ENCODE measurements at regions not wholly inside any gene's neighbourhood (a gene's known extent, or its start where the extent isn't known, plus 50 kb on each side); places are given as distances from the start of the nearest gene placed in this dataset.

GRCh38 chr18:45169610-45170009 lies 445.7 kb upstream of the SLC14A2 start:
- peak; percentile 63 for DNase-seq (ENCODE audit: low spot score)

GRCh38 chr18:45171679-45172191 lies 443.5 kb upstream of the SLC14A2 start:
- no peak for DNase-seq (ENCODE audit: low spot score)

- DNase-seq (ENCODE audit: low spot score), result no peak
Measured at GRCh38 chr18:45173327-45173726, 441.9 kb upstream of the SLC14A2 start.

GRCh38 chr18:45173799-45174519 lies 441.3 kb upstream of the SLC14A2 start:
- DNase-seq (ENCODE audit: low spot score), result no peak

- no peak for DNase-seq (ENCODE audit: low spot score)
Measured at GRCh38 chr18:45174629-45175136, 440.6 kb upstream of the SLC14A2 start.

- no peak for DNase-seq (ENCODE audit: low spot score)
Measured at GRCh38 chr18:45175511-45175910, 439.8 kb upstream of the SLC14A2 start.

- DNase-seq (ENCODE audit: low spot score), result no peak
Measured at GRCh38 chr18:45186832-45187231, 428.4 kb upstream of the SLC14A2 start.

- no peak for DNase-seq (ENCODE audit: low spot score)
Measured at GRCh38 chr18:45191795-45192194, 423.5 kb upstream of the SLC14A2 start.

GRCh38 chr18:45197526-45197970 lies 417.7 kb upstream of the SLC14A2 start:
- peak; percentile 91 for DNase-seq (ENCODE audit: low spot score)

- no peak for DNase-seq (ENCODE audit: low spot score)
Measured at GRCh38 chr18:45198526-45198925, 416.8 kb upstream of the SLC14A2 start.

GRCh38 chr18:45201029-45201428 lies 414.2 kb upstream of the SLC14A2 start:
- DNase-seq (ENCODE audit: low spot score), result no peak

GRCh38 chr18:45201489-45201888 lies 413.8 kb upstream of the SLC14A2 start:
- no peak for DNase-seq (ENCODE audit: low spot score)

GRCh38 chr18:45202061-45202460 lies 413.2 kb upstream of the SLC14A2 start:
- no peak for DNase-seq (ENCODE audit: low spot score)

- DNase-seq (ENCODE audit: low spot score), result no peak
Measured at GRCh38 chr18:45203677-45204076, 411.6 kb upstream of the SLC14A2 start.

GRCh38 chr18:45207328-45207727 lies 407.9 kb upstream of the SLC14A2 start:
- DNase-seq (ENCODE audit: low spot score), result no peak

- DNase-seq (ENCODE audit: low spot score), result no peak
Measured at GRCh38 chr18:45208164-45208563, 407.1 kb upstream of the SLC14A2 start.

- peak; percentile 56 for DNase-seq (ENCODE audit: low spot score)
Measured at GRCh38 chr18:45212181-45213039, 402.9 kb upstream of the SLC14A2 start.

- no peak for DNase-seq (ENCODE audit: low spot score)
Measured at GRCh38 chr18:45213040-45213333, 402.3 kb upstream of the SLC14A2 start.

GRCh38 chr18:45218436-45218835 lies 396.8 kb upstream of the SLC14A2 start:
- no peak for DNase-seq (ENCODE audit: low spot score)

- no peak for DNase-seq (ENCODE audit: low spot score)
Measured at GRCh38 chr18:45221363-45221762, 393.9 kb upstream of the SLC14A2 start.

GRCh38 chr18:45222180-45222579 lies 393.1 kb upstream of the SLC14A2 start:
- no peak for DNase-seq (ENCODE audit: low spot score)

GRCh38 chr18:45227001-45227742 lies 388.1 kb upstream of the SLC14A2 start:
- no peak for DNase-seq (ENCODE audit: low spot score)

Data from COLO829 (cell line).